ENCODE measurements at regions not wholly inside any gene's neighbourhood (a gene's known extent, or its start where the extent isn't known, plus 50 kb on each side); places are given as distances from the start of the nearest gene placed in this dataset.

DNA sequence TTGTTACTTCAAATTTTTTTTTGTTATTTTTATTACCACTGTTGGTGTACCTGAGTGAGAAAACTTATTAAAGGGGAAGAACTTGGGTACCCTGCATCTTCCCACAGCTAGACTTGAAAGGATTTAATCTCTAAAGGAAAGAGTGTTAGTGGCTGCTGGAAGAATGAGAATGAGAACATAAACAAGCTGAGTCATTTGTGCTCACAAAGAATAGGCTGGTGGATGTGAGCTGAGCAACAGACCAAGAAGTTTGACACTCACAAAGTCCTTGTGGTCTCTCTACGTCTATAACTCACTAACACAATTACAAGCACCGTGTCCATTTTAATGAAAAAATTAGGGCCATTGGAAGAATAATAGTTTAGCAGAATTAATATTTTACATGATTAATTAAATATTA is 217.6 kb upstream of the ANO5 start:
- no peaks in the 10 kb centered on the region for H4K20me1 ChIP-seq (ENCODE audit: insufficient read depth)
- no peak overlapping the region for H3K4me2 ChIP-seq
- no peaks in the 10 kb centered on the region for H3K9me3 ChIP-seq
- CTCF ChIA-PET = interaction anchor here (0.7 to 1.8 kb wide), 3 partner anchors 13 to 74 kb away, joined by 3 to 7 read pairs (median 4); no protein-coding TSS in a partner anchor
- no peaks in the 10 kb centered on the region for H3K79me2 ChIP-seq (ENCODE audit: insufficient read depth)
- no peaks in the 10 kb centered on the region for H3K27me3 ChIP-seq (ENCODE audit: insufficient read depth)
- no peak for DNase-seq
- TF ChIP-seq TCF12 (IDR thresholded peaks at IDR 0.05) (no peak), SMC3 (IDR thresholded peaks at IDR 0.05; ENCODE audit: low read depth, low read length) (no peak), EP300 (IDR thresholded peaks at IDR 0.05; ENCODE audit: borderline replicate concordance in 1 of 2, low read depth in 1 of 2, low read length in 1 of 2) (no peak), USF2 (IDR thresholded peaks at IDR 0.05; ENCODE audit: borderline replicate concordance, low read depth, low read length) (no peak), RAD21 (IDR thresholded peaks at IDR 0.05; ENCODE audit: low read length) (no peak), IRF3 (IDR thresholded peaks at IDR 0.05; ENCODE audit: low read depth, low read length) (no peak)
- no peak overlapping the region for H3K4me3 ChIP-seq (ENCODE audit: low read depth in 2 of 2, low read length in 1 of 2)
- POLR2A ChIA-PET = no interaction called here
- no peaks in the 10 kb centered on the region for H3K36me3 ChIP-seq (replicated peaks in 1 of 2; ENCODE audit: control insufficient read depth in 1 of 2, insufficient read depth in 2 of 2, low read length in 1 of 2)
- WGBS (ENCODE audit: low lambda C conversion rate) = 10% methylated on average over 2 of the region's 2 CpGs
- no peaks in the 10 kb centered on the region for H3K9me2 ChIP-seq
- H3K9ac ChIP-seq = no peak overlapping the region
- H3K27ac ChIP-seq (ENCODE audit: low read depth in 2 of 2, low read length in 1 of 2) = no peak overlapping the region
- H2AFZ ChIP-seq (ENCODE audit: low read depth) = no peak overlapping the region
- H3F3A ChIP-seq (replicated peaks; ENCODE audit: insufficient read depth) = no peaks in the 10 kb centered on the region
- peaks cover 0 to 2% of the 10 kb centered on the region in 2 experiments; a peak in 1 of 4 replicates for H3K4me1 ChIP-seq (ENCODE audit: control insufficient read depth in 1 of 2, insufficient read depth in 2 of 2, low read depth in 1 of 2, low read length in 1 of 2)

DNA sequence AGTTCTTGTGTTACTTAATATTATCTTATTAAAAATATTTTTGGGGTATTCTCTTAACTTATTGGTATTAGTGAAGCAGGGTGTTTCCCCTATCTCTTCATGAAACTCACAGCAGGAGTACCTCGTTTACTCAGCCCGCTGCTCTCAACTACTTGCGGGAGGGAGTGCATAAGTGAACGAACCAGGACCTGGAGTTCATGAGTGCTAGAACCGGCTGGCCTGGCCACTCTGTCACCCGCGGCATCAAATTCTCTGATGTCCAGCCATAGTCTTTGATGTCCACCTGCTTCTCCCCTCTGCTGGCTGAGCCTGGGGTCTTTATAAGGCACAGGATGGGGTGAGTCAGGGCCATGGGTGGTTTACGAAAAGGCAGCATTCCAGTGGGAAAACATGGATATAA is 216.7 kb upstream of the ANO5 start:
- Histone ChIP-seq H3K36me3 (replicated peaks in 1 of 2; ENCODE audit: control insufficient read depth in 1 of 2, insufficient read depth in 2 of 2, low read length in 1 of 2) (no peaks in the 10 kb centered on the region), H3K79me2 (ENCODE audit: insufficient read depth) (no peaks in the 10 kb centered on the region), H3K4me1 (ENCODE audit: control insufficient read depth in 1 of 2, insufficient read depth in 2 of 2, low read depth in 1 of 2, low read length in 1 of 2) (peaks cover 0 to 2% of the 10 kb centered on the region in 2 experiments; a peak in 1 of 4 replicates), H3K4me2 (no peak overlapping the region), H4K20me1 (ENCODE audit: insufficient read depth) (no peaks in the 10 kb centered on the region), H2AFZ (ENCODE audit: low read depth) (no peak overlapping the region), H3K9me2 (no peaks in the 10 kb centered on the region), H3K9ac (no peak overlapping the region), H3K4me3 (ENCODE audit: low read depth in 2 of 2, low read length in 1 of 2) (no peak overlapping the region), H3F3A (replicated peaks; ENCODE audit: insufficient read depth) (no peaks in the 10 kb centered on the region), H3K27ac (ENCODE audit: low read depth in 2 of 2, low read length in 1 of 2) (no peak overlapping the region), H3K9me3 (no peaks in the 10 kb centered on the region), H3K27me3 (ENCODE audit: insufficient read depth) (no peaks in the 10 kb centered on the region)
- ChIA-PET POLR2A (no interaction called here), CTCF (interaction anchor here (0.7 to 1.8 kb wide), 3 partner anchors 12 to 73 kb away, joined by 3 to 7 read pairs (median 4); no protein-coding TSS in a partner anchor)
- no peak for DNase-seq
- WGBS (ENCODE audit: low lambda C conversion rate) = 54% methylated on average over 8 of the region's 8 CpGs
- TF ChIP-seq EZH2phosphoT487 (IDR thresholded peaks at IDR 0.05; ENCODE audit: borderline replicate concordance, low read depth) (no peak), RAD21 (IDR thresholded peaks at IDR 0.05; ENCODE audit: low read length) (no peak), TEAD4 (IDR thresholded peaks at IDR 0.05; ENCODE audit: borderline replicate concordance, insufficient read depth) (no peak), GABPA (IDR thresholded peaks at IDR 0.05; ENCODE audit: low read depth) (no peak), CHD2 (IDR thresholded peaks at IDR 0.05; ENCODE audit: low read length, partially characterized antibody) (no peak), POLR2AphosphoS5 (IDR thresholded peaks at IDR 0.05; ENCODE audit: low read depth, low read length) (no peak)
- TF ChIP-seq, protein P1, sequence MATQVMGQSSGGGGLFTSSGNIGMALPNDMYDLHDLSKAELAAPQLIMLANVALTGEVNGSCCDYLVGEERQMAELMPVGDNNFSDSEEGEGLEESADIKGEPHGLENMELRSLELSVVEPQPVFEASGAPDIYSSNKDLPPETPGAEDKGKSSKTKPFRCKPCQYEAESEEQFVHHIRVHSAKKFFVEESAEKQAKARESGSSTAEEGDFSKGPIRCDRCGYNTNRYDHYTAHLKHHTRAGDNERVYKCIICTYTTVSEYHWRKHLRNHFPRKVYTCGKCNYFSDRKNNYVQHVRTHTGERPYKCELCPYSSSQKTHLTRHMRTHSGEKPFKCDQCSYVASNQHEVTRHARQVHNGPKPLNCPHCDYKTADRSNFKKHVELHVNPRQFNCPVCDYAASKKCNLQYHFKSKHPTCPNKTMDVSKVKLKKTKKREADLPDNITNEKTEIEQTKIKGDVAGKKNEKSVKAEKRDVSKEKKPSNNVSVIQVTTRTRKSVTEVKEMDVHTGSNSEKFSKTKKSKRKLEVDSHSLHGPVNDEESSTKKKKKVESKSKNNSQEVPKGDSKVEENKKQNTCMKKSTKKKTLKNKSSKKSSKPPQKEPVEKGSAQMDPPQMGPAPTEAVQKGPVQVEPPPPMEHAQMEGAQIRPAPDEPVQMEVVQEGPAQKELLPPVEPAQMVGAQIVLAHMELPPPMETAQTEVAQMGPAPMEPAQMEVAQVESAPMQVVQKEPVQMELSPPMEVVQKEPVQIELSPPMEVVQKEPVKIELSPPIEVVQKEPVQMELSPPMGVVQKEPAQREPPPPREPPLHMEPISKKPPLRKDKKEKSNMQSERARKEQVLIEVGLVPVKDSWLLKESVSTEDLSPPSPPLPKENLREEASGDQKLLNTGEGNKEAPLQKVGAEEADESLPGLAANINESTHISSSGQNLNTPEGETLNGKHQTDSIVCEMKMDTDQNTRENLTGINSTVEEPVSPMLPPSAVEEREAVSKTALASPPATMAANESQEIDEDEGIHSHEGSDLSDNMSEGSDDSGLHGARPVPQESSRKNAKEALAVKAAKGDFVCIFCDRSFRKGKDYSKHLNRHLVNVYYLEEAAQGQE (IDR thresholded peaks at IDR 0.05; ENCODE audit: low read depth, low read length) = no peak
- TF ChIP-seq, protein P2, sequence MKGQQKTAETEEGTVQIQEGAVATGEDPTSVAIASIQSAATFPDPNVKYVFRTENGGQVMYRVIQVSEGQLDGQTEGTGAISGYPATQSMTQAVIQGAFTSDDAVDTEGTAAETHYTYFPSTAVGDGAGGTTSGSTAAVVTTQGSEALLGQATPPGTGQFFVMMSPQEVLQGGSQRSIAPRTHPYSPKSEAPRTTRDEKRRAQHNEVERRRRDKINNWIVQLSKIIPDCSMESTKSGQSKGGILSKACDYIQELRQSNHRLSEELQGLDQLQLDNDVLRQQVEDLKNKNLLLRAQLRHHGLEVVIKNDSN (IDR thresholded peaks at IDR 0.05; ENCODE audit: borderline replicate concordance, low read depth) = no peak
